Fibroblast of lung (primary cell): ENCODE measurements at regions not wholly inside any gene's neighbourhood (a gene's known extent, or its start where the extent isn't known, plus 50 kb on each side); places are given as distances from the start of the nearest gene placed in this dataset.

Experiments
- CTCF ChIP-seq, 2 donors: IDR thresholded peaks in 1 of 2; conservative IDR thresholded peaks in 1 of 2; 1 replicate in 1 of 2; 2 replicates in 1 of 2; pipeline ENCODE4 v1.5.1; 2011 to 2012; ENCODE audit warnings: low read length in 2 of 2, control low read depth in 1 of 2, inconsistent platforms in 1 of 2, low read depth in 1 of 2, mild to moderate bottlenecking in 1 of 2
- EZH2 ChIP-seq: IDR thresholded peaks from 2 replicates; pipeline ENCODE4 v1.5.1; 2012; ENCODE audit warnings: low read length, control low read depth, mild to moderate bottlenecking; ENCODE audit errors: missing control alignments

- TF ChIP-seq CTCF (conservative IDR thresholded peaks at IDR 0.05 in 1 of 2, IDR thresholded peaks at IDR 0.05 in 1 of 2; ENCODE audit: low read depth in 1 of 2, low read length in 2 of 2) (no peak), EZH2 (no peak)
Observed at GRCh38 chr2:35251156-35251555, 1104.4 kb upstream of the CRIM1 start.
